ENCODE measurements at regions not wholly inside any gene's neighbourhood (a gene's known extent, or its start where the extent isn't known, plus 50 kb on each side); places are given as distances from the start of the nearest gene placed in this dataset.

GRCh38 chr6:25038300-25038699, 102.5 kb upstream of the RIPOR2 start:
- no peaks in the 10 kb centered on the region for H3K36me3 ChIP-seq (replicated peaks; ENCODE audit: insufficient read depth, low read depth)
- no peak overlapping the region for H3K4me2 ChIP-seq
- DNase-seq (ENCODE audit: low spot score), result no peak
- no peak overlapping the region for H3K4me3 ChIP-seq
- H3K9me3 ChIP-seq (ENCODE audit: low read depth), result no peaks in the 10 kb centered on the region
- peaks cover 18% of the 10 kb centered on the region for H3K4me1 ChIP-seq (ENCODE audit: insufficient read depth)
- no peak overlapping the region for H2AFZ ChIP-seq
- no peak for TF ChIP-seq EZH2 (IDR thresholded peaks at IDR 0.05; ENCODE audit: borderline replicate concordance)
- H4K20me1 ChIP-seq (ENCODE audit: insufficient read depth, poor library complexity, severe bottlenecking), result no peaks in the 10 kb centered on the region
- no peak overlapping the region for H3K27ac ChIP-seq
- H3K79me2 ChIP-seq, result no peaks in the 10 kb centered on the region
- H3K9me2 ChIP-seq (replicated peaks; ENCODE audit: insufficient read depth), result no peaks in the 10 kb centered on the region
- no peaks in the 10 kb centered on the region for H3K27me3 ChIP-seq

GRCh38 chr6:25038999-25039398, 103.2 kb upstream of the RIPOR2 start:
- no peaks in the 10 kb centered on the region for H3K79me2 ChIP-seq
- no peak for DNase-seq (ENCODE audit: low spot score)
- H3K9me3 ChIP-seq (ENCODE audit: low read depth), result no peaks in the 10 kb centered on the region
- H3K27ac ChIP-seq, result no peak overlapping the region
- H3K4me2 ChIP-seq, result no peak overlapping the region
- H3K4me1 ChIP-seq (ENCODE audit: insufficient read depth), result peaks cover 18% of the 10 kb centered on the region
- H3K4me3 ChIP-seq, result no peak overlapping the region
- no peaks in the 10 kb centered on the region for H3K27me3 ChIP-seq
- H3K9me2 ChIP-seq (replicated peaks; ENCODE audit: insufficient read depth), result no peaks in the 10 kb centered on the region
- H4K20me1 ChIP-seq (ENCODE audit: insufficient read depth, poor library complexity, severe bottlenecking), result no peaks in the 10 kb centered on the region
- H2AFZ ChIP-seq, result no peak overlapping the region
- no peak for TF ChIP-seq EZH2phosphoT487 (IDR thresholded peaks at IDR 0.05; ENCODE audit: low read depth, severe bottlenecking, unreplicated experiment)
- TF ChIP-seq EZH2 (IDR thresholded peaks at IDR 0.05; ENCODE audit: borderline replicate concordance), result no peak
- no peak for TF ChIP-seq CTCF (IDR thresholded peaks at IDR 0.05; ENCODE audit: poor library complexity)
- H3K36me3 ChIP-seq (replicated peaks; ENCODE audit: insufficient read depth, low read depth), result no peaks in the 10 kb centered on the region
- WGBS (ENCODE audit: low lambda C conversion rate, missing lambda C conversion rate), result 82% methylated on average over 6 of the region's 6 CpGs

DNA sequence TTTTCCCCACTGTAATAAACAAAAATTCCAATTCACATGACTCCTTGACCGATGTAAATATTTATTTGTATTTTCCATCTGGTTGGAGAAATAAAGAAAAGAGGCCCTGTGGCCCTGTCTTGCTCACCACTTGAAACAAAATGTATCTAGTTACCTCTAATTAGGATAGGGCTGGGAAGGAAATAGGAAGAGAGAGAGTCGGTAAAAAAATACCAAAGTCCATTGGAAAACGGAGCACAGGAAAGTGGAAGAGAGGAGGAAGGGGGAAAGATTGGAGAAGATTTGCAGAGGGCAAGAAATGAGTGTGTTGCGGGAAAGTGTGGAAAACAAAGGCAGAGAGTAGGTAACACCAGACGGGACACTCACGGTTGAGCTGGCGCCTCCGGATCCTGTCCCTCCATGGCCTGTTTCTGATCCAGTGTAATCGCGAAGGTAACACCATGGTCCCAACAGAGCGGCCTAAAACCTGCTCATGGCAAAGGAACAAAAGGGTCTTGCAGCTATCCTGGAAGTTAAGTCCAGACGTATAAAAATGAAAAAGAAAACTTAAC, 105.8 kb upstream of the RIPOR2 start:
- no peak for DNase-seq (ENCODE audit: low spot score)
- H2AFZ ChIP-seq, result no peak overlapping the region
- no peaks in the 10 kb centered on the region for H3K36me3 ChIP-seq (replicated peaks; ENCODE audit: insufficient read depth, low read depth)
- no peak for TF ChIP-seq EZH2 (IDR thresholded peaks at IDR 0.05; ENCODE audit: borderline replicate concordance)
- TF ChIP-seq EZH2phosphoT487 (IDR thresholded peaks at IDR 0.05; ENCODE audit: low read depth, severe bottlenecking, unreplicated experiment), result no peak
- TF ChIP-seq CTCF (IDR thresholded peaks at IDR 0.05; ENCODE audit: poor library complexity), result no peak
- no peaks in the 10 kb centered on the region for H3K9me3 ChIP-seq (ENCODE audit: low read depth)
- no peak overlapping the region for H3K4me3 ChIP-seq
- no peaks in the 10 kb centered on the region for H4K20me1 ChIP-seq (ENCODE audit: insufficient read depth, poor library complexity, severe bottlenecking)
- 93% methylated on average over 12 of the region's 12 CpGs for WGBS (ENCODE audit: low lambda C conversion rate, missing lambda C conversion rate)
- no peak overlapping the region for H3K27ac ChIP-seq
- no peaks in the 10 kb centered on the region for H3K9me2 ChIP-seq (replicated peaks; ENCODE audit: insufficient read depth)
- no peaks in the 10 kb centered on the region for H3K4me1 ChIP-seq (ENCODE audit: insufficient read depth)
- no peak overlapping the region for H3K4me2 ChIP-seq
- no peaks in the 10 kb centered on the region for H3K79me2 ChIP-seq
- no peaks in the 10 kb centered on the region for H3K27me3 ChIP-seq

- H3K9me3 ChIP-seq (ENCODE audit: low read depth), result no peaks in the 10 kb centered on the region
- DNase-seq (ENCODE audit: low spot score), result no peak
- no peaks in the 10 kb centered on the region for H3K4me1 ChIP-seq (ENCODE audit: insufficient read depth)
- TF ChIP-seq EZH2phosphoT487 (IDR thresholded peaks at IDR 0.05; ENCODE audit: low read depth, severe bottlenecking, unreplicated experiment), result no peak
- TF ChIP-seq CTCF (IDR thresholded peaks at IDR 0.05; ENCODE audit: poor library complexity), result no peak
- no peak for TF ChIP-seq EZH2 (IDR thresholded peaks at IDR 0.05; ENCODE audit: borderline replicate concordance)
- H3K4me3 ChIP-seq, result no peak overlapping the region
- 89% methylated on average over 13 of the region's 13 CpGs for WGBS (ENCODE audit: low lambda C conversion rate, missing lambda C conversion rate)
- no peak overlapping the region for H3K4me2 ChIP-seq
- no peaks in the 10 kb centered on the region for H3K9me2 ChIP-seq (replicated peaks; ENCODE audit: insufficient read depth)
- H3K36me3 ChIP-seq (replicated peaks; ENCODE audit: insufficient read depth, low read depth), result no peaks in the 10 kb centered on the region
- H3K79me2 ChIP-seq, result no peaks in the 10 kb centered on the region
- no peaks in the 10 kb centered on the region for H4K20me1 ChIP-seq (ENCODE audit: insufficient read depth, poor library complexity, severe bottlenecking)
- H3K27ac ChIP-seq, result no peak overlapping the region
- H3K27me3 ChIP-seq, result no peaks in the 10 kb centered on the region
- no peak overlapping the region for H2AFZ ChIP-seq
Measured at GRCh38 chr6:25042036-25042521, 106.3 kb upstream of the RIPOR2 start.

Data from hepatocyte (in vitro differentiated cells).